NCI-H345 treated with DMSO at 0.1 percent for 48 hours (cell line): ENCODE measurements at regions not wholly inside any gene's neighbourhood (a gene's known extent, or its start where the extent isn't known, plus 50 kb on each side); places are given as distances from the start of the nearest gene placed in this dataset.
A peak's percentile ranks its signal among the peaks of the same experiment; 100 is the strongest.

Experiments
- DNase-seq: peaks from one replicate; lab custom pipeline; 2025; ENCODE audit not compliant: unreplicated experiment; lab: John Stamatoyannopoulos, UW

DNA sequence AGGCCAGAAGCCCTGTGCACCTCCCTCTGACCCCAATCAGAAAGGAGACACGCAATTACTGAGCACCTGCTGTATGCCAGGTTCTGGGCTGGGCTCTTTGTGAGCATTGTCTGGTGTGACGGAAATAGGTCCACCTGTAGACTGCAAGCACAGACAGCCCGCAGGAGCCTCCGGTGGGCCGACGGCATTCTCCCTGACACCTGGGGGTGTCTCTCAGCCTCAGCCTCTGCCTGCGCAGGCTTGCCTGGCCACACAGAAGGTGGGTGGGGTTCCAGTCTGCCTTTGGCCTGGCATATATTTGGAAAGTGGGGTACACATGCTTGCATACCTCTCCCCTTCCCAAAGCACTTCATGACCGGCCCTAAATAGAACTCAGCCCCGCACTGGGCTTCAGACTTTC lies 129.3 kb downstream of the BUD13 start:
- DNase-seq: no peak

GRCh38 chr11:116642902-116643301 lies 129.9 kb downstream of the BUD13 start:
- DNase-seq: no peak

DNA sequence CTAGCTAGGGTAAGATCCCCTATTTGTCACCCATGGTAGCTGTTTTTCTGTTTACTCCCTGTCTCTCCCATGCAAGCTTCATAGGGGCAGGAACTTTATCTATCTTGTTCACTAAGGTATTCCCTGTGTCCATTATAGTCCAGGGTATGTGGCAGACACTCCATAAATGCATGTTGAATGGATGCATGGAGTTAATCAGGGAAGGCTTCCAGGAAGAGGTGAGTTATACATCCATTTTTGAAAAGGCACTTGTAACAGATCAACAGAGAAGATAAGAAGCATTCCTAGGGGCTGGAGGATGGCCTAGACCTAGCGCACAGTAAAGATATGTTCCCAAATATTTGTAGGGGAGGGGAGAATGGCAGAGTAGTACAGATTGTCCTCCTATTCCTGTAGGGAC lies 130.3 kb downstream of the BUD13 start:
- DNase-seq: no peak

- peak; percentile 38 for DNase-seq
Measured at GRCh38 chr11:116641561-116642045, 131.2 kb downstream of the BUD13 start.

- no peak for DNase-seq
Measured at GRCh38 chr11:116640641-116641402, 132.0 kb downstream of the BUD13 start.

GRCh38 chr11:116638463-116638862 lies 134.3 kb downstream of the BUD13 start:
- DNase-seq: no peak

DNA sequence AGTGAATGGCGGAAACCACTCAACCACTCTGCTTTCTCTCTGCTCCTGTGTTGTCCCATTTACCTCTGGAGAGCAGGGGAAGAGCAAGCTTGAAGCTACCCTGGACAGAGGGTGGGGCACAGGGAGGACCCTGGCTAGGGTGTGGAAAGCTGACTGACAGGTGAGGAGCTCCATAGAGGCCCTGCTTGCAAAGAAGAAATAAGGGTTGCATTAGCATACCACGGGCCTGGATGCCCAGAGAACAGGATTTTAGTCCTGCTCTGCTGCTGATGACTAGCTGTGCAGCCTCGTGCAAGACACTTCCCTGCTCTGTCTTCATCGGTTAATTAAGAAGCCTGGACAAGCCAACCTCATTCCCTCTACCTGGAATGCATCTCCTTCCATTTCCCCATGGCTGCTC lies 135.0 kb downstream of the BUD13 start:
- DNase-seq: no peak

GRCh38 chr11:116636341-116636929 lies 136.4 kb downstream of the BUD13 start:
- no peak for DNase-seq

- DNase-seq: no peak
Measured at GRCh38 chr11:116631201-116631600, 141.6 kb downstream of the BUD13 start.

DNA sequence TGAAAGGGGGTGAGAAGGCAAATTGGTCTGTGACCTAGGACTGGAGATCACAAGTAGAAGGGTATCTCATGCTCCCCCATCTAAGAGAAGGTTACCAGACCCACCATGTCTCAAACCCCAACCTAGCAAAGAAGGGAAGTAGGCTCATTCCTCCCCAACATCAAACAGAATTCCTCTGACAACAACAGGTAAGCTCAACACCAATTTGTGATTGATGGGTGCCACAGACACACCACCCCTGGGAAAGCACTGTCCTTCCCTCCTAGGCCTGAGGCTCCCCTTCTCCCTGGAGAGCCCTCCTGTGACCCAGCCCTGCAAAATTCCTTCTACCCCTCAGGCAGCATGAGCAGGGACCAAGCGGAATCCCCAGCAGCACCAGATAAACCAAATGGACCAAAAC lies 154.3 kb downstream of the BUD13 start:
- DNase-seq: no peak

DNA sequence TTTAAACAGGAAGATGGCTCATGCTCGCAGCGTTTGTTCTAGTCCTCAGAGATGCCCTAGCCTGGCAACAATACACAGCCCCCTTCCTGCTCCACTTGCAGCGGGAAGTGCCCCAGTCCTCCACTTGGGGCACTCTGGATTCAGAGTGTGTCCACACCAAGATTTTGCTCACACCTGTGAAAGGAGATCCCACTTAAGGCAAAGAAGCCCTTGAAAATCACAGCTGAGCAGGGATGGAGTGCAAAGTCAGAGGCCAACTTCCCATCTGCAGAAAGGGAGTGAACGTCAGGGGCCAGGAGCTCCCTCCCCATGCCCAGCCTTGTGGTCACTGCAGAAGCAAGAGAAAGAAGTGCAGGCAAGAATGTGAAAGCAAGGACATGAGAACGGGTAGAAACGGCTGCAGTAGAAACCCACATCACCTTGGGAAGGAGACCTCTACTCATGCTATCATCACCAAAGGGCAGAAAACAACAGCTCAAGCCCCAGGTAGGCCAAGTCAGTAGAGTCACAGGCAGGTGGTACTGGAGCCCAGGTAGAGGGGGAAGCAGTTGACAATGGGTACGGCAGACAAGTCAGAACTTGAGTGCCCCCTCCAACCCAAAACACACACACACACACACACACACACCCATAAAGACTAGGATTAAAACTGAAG lies 157.4 kb downstream of the BUD13 start:
- no peak for DNase-seq

GRCh38 chr11:116614306-116615210 lies 158.2 kb downstream of the BUD13 start:
- no peak for DNase-seq

DNA sequence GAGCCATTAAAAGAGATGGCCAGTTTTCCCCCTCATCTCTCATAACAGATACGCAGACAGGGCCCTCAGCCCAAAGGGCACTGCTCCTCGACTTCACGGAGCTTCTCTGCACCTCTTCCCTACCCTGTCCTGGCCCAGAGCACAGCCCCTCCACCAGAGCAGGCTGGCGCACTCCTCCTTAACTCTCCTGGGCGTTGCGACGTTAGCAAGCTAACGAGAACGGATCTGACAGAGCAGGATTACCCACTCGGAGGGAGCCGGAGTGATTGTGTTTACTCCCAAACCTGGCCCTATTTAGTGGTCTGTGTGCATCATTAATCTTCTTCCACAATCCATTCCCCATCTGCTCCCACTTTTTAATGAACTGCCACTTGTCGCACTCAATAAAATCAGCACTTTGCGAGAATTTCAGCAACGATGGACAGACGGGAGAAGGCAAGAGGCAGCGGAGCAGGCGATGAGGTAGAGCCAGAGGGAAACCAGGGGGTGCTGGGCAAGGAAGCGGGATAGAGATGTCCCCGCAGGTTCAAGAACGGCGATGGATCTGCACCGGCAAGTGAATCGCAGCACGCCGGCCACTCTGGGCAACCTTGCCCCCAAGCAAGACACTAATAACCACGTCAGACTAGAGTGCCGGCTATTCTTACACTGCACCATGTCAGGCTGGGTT lies 159.4 kb downstream of the BUD13 start:
- DNase-seq: no peak

GRCh38 chr11:116611998-116612620 lies 160.7 kb downstream of the BUD13 start:
- DNase-seq: no peak

- DNase-seq: peak; percentile 56
Measured at GRCh38 chr11:116610190-116610589, 162.6 kb downstream of the BUD13 start.

DNA sequence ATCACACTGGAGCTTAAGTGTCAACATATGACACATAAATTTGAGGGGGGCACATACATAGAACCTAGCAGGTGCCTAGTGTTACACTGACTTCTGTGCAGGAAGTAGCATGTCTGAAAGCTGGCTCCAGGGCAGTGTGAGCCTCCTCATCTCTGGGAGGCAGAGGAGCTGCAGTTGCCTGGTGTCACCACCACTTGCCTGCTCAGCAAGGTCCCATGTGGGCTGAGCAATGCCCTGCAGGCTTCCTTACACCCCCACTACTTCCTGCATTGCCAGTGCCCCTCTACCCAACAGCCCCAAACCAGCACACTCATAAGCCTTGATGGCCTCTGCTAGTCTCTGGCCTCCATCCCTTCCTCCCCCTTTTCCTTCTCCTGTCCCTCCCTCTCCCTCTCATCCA lies 165.8 kb downstream of the BUD13 start:
- DNase-seq: no peak

DNA sequence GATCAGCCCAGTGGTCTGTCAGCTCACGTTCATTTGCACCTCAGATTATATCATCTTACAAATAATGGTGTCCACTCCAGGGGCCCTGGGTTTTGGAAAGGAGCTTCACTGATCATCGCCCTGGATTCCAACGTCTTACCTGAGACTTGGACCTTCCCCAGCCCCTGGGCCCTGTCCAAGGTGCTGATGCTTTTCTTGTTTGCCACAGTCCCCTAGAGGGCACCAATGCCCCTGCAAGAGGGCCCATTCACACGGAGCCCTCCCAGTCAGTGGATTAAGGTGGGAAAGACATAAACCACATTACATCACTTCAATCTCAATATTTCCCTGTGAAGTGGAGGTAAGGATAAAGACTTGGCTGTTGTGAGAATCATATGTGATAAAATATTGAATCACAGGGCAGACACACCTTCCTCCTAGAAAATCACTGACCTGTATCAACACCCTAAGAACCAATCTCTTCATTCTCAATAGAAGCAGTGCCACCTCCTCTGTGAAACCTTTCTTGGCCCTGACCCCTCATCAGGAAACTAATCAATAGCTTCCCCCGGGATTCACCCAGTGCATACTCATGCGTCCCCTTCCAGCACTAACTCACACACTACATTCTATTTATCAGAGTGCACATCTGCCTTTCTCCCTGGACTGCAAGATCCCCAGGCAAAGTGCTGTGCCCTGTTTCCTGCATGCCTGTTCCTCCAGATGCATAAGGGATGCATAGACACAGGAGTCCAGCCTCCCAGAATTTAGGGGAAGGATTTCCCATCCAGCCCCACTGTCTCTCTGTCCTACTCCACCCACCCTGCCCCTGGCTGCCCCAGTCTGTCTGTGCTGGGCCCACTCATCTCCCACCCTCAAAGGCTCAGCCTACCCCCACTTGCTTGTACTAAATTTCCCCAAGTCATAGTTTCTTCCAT lies 167.0 kb downstream of the BUD13 start:
- DNase-seq: no peak

DNA sequence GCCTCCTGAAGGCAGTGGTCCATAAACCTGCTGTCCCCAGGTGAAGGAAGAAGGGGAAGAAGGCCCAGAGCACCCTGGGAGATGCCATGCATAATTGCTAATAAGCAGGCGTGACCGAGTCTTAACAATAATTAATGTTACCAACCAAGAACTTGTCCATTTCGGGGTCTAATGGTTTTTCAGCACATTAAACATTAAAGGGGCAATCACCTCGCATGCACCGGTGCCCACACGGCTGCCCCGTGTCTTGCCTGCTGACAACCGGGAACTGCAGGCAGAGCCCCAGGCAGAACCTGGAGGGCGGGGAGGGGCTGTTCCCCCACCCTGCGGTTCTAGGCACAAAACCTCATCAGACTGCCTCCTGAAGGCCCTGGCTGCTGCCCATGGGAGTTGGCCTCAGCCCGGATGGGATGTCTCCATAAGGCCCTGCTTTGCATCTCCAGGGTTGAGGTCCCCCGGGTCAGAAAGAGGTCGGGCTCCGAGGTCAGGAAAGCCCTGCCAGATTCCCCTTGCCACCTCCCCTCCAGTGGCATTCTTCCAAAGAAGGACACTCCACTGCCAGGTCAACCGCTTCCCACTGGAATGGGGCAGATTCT lies 169.0 kb downstream of the BUD13 start:
- DNase-seq: no peak

GRCh38 chr11:116602637-116602942 lies 170.2 kb downstream of the BUD13 start:
- no peak for DNase-seq
